ENCODE measurements at regions not wholly inside any gene's neighbourhood (a gene's known extent, or its start where the extent isn't known, plus 50 kb on each side); places are given as distances from the start of the nearest gene placed in this dataset.

DNA sequence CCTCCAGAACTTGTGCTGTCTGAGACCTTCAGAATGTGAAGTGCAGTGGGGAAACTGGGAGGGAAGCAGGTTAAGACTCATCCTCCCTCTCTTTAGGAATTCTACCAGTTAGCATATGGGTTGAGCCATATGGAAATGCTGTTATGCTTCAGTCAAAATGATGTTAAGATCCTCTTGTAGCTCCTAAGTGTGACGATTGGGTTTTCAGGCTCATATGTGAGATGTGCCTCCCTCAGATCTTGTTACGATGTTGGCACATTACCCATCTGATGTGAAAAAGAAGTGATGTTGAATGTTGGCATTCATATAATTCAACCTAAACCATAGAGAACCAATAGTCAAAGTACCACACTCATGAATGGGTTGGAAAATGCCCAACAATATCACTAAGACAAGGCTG lies 67.8 kb upstream of the IPO5 start:
- FAIRE-seq (no peak), ATAC-seq (no peak), DNase-seq (ENCODE audit: low spot score) (no peak)
- Histone ChIP-seq H2AFZ (ENCODE audit: low read length) (no peak overlapping the region), H3K27me3 (ENCODE audit: control insufficient read depth in 1 of 2, insufficient read depth in 2 of 2, low read length in 2 of 2) (peaks cover 0 to 25% of the 10 kb centered on the region in 2 experiments; a peak in 3 of 5 replicates), H3K4me1 (ENCODE audit: insufficient read depth, low read length) (no peaks in the 10 kb centered on the region), H3K9me3 (ENCODE audit: low read length) (no peaks in the 10 kb centered on the region), H3K36me3 (replicated peaks in 1 of 2; ENCODE audit: control insufficient read depth in 1 of 2, insufficient read depth in 2 of 2, low read length in 2 of 2) (no peaks in the 10 kb centered on the region), H3K9ac (ENCODE audit: insufficient read depth, low read depth, low read length) (no peak overlapping the region), H3K79me2 (ENCODE audit: insufficient read depth, low read length) (no peaks in the 10 kb centered on the region), H3K4me2 (ENCODE audit: low read depth, low read length) (no peak overlapping the region), H3K27ac (ENCODE audit: extremely low read length, insufficient read depth, low read length) (no peak overlapping the region), H3K4me3 (replicated peaks in 1 of 3; ENCODE audit: insufficient read depth in 1 of 3, low read depth in 2 of 3, low read length in 3 of 3) (no peak overlapping the region), H4K20me1 (ENCODE audit: insufficient read depth, low read length) (no peaks in the 10 kb centered on the region)
- TF ChIP-seq PPARG (CRISPR knock-in tag; conservative IDR thresholded peaks at IDR 0.05): no peak
- no peak for TF ChIP-seq NBN (conservative IDR thresholded peaks at IDR 0.05)
- no peak for TF ChIP-seq HOXA5 (CRISPR knock-in tag; IDR thresholded peaks at IDR 0.05)
- TF ChIP-seq, protein P1, sequence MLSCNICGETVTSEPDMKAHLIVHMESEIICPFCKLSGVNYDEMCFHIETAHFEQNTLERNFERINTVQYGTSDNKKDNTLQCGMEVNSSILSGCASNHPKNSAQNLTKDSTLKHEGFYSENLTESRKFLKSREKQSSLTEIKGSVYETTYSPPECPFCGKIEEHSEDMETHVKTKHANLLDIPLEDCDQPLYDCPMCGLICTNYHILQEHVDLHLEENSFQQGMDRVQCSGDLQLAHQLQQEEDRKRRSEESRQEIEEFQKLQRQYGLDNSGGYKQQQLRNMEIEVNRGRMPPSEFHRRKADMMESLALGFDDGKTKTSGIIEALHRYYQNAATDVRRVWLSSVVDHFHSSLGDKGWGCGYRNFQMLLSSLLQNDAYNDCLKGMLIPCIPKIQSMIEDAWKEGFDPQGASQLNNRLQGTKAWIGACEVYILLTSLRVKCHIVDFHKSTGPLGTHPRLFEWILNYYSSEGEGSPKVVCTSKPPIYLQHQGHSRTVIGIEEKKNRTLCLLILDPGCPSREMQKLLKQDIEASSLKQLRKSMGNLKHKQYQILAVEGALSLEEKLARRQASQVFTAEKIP (CRISPR knock-in tag; IDR thresholded peaks at IDR 0.05; ENCODE audit: borderline replicate concordance): no peak
- TF ChIP-seq, protein P2, sequence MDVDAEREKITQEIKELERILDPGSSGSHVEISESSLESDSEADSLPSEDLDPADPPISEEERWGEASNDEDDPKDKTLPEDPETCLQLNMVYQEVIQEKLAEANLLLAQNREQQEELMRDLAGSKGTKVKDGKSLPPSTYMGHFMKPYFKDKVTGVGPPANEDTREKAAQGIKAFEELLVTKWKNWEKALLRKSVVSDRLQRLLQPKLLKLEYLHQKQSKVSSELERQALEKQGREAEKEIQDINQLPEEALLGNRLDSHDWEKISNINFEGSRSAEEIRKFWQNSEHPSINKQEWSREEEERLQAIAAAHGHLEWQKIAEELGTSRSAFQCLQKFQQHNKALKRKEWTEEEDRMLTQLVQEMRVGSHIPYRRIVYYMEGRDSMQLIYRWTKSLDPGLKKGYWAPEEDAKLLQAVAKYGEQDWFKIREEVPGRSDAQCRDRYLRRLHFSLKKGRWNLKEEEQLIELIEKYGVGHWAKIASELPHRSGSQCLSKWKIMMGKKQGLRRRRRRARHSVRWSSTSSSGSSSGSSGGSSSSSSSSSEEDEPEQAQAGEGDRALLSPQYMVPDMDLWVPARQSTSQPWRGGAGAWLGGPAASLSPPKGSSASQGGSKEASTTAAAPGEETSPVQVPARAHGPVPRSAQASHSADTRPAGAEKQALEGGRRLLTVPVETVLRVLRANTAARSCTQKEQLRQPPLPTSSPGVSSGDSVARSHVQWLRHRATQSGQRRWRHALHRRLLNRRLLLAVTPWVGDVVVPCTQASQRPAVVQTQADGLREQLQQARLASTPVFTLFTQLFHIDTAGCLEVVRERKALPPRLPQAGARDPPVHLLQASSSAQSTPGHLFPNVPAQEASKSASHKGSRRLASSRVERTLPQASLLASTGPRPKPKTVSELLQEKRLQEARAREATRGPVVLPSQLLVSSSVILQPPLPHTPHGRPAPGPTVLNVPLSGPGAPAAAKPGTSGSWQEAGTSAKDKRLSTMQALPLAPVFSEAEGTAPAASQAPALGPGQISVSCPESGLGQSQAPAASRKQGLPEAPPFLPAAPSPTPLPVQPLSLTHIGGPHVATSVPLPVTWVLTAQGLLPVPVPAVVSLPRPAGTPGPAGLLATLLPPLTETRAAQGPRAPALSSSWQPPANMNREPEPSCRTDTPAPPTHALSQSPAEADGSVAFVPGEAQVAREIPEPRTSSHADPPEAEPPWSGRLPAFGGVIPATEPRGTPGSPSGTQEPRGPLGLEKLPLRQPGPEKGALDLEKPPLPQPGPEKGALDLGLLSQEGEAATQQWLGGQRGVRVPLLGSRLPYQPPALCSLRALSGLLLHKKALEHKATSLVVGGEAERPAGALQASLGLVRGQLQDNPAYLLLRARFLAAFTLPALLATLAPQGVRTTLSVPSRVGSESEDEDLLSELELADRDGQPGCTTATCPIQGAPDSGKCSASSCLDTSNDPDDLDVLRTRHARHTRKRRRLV (CRISPR knock-in tag; IDR thresholded peaks at IDR 0.05): no peak
- no peak for TF ChIP-seq ZFP37 (CRISPR knock-in tag; IDR thresholded peaks at IDR 0.05; ENCODE audit: borderline replicate concordance)
- TF ChIP-seq SRSF1 (optimal IDR thresholded peaks at IDR 0.05; ENCODE audit: low read depth, low read length): no peak
- TF ChIP-seq, protein P3, sequence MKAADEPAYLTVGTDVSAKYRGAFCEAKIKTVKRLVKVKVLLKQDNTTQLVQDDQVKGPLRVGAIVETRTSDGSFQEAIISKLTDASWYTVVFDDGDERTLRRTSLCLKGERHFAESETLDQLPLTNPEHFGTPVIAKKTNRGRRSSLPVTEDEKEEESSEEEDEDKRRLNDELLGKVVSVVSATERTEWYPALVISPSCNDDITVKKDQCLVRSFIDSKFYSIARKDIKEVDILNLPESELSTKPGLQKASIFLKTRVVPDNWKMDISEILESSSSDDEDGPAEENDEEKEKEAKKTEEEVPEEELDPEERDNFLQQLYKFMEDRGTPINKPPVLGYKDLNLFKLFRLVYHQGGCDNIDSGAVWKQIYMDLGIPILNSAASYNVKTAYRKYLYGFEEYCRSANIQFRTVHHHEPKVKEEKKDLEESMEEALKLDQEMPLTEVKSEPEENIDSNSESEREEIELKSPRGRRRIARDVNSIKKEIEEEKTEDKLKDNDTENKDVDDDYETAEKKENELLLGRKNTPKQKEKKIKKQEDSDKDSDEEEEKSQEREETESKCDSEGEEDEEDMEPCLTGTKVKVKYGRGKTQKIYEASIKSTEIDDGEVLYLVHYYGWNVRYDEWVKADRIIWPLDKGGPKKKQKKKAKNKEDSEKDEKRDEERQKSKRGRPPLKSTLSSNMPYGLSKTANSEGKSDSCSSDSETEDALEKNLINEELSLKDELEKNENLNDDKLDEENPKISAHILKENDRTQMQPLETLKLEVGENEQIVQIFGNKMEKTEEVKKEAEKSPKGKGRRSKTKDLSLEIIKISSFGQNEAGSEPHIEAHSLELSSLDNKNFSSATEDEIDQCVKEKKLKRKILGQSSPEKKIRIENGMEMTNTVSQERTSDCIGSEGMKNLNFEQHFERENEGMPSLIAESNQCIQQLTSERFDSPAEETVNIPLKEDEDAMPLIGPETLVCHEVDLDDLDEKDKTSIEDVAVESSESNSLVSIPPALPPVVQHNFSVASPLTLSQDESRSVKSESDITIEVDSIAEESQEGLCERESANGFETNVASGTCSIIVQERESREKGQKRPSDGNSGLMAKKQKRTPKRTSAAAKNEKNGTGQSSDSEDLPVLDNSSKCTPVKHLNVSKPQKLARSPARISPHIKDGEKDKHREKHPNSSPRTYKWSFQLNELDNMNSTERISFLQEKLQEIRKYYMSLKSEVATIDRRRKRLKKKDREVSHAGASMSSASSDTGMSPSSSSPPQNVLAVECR (CRISPR knock-in tag; IDR thresholded peaks at IDR 0.05; ENCODE audit: borderline replicate concordance): no peak
- POLR2A ChIA-PET: no interaction called here
- in situ Hi-C loops (cut with HindIII; ENCODE audit: extremely low pct_ligation_motif_present, low pct_unique_long_range_greater_than_20kb) (no loop called here), intact Hi-C loops (cut with micrococcal nuclease; ENCODE audit: unreplicated experiment) (no loop called here)
- 13% methylated on average over 2 of the region's 2 CpGs for WGBS (ENCODE audit: low lambda C conversion rate)
- BruUV-seq (replicated peaks): no TSS peak
- CTCF ChIA-PET (ENCODE audit: low intra/inter-chr PET ratio, low total read pairs): no interaction called here
